SK-N-SH treated with all-trans-retinoic acid at 6 μM for 48 hours (cell line): ENCODE measurements at regions not wholly inside any gene's neighbourhood (a gene's known extent, or its start where the extent isn't known, plus 50 kb on each side); places are given as distances from the start of the nearest gene placed in this dataset.

Source experiments
- ATAC-seq: fragments of 200-7000 bp; cut with Tn5 transposase; 3 replicates; pipeline ENCODE4 v1.9.1; 2020; ENCODE audit warnings: mild to moderate bottlenecking, moderate library complexity
- ARNTL ChIP-seq: fragments of 450-650 bp; formaldehyde crosslinking; IDR thresholded peaks from 2 replicates; pipeline ENCODE4 v1.5.0; 2020; ENCODE audit warnings: low read depth, mild to moderate bottlenecking, moderate library complexity, borderline replicate concordance
- ESRRG ChIP-seq: fragments of 250-450 bp; sonication (Bioruptor Pico); IDR thresholded peaks from 2 replicates; pipeline ENCODE4 v1.6.1; 2021; ENCODE audit warnings: mild to moderate bottlenecking
- GLIS3 ChIP-seq: fragments of 250-450 bp; sonication (Bioruptor Pico); IDR thresholded peaks from 2 replicates; pipeline ENCODE4 v1.5.0; 2020; ENCODE audit warnings: mild to moderate bottlenecking, moderate library complexity
- OSR1 ChIP-seq: fragments of 250-450 bp; sonication (Bioruptor Pico); IDR thresholded peaks from 2 replicates; pipeline ENCODE4 v1.8.0; 2022; ENCODE audit warnings: moderate library complexity, mild to moderate bottlenecking, inconsistent platforms
- RARB ChIP-seq: fragments of 250-450 bp; sonication (Bioruptor Pico); IDR thresholded peaks from 2 replicates; pipeline ENCODE4 v1.8.0; 2021; ENCODE audit warnings: mild to moderate bottlenecking, moderate library complexity
- TCF4 ChIP-seq: fragments of 250-450 bp; sonication (Bioruptor Pico); IDR thresholded peaks from 2 replicates; pipeline ENCODE4 v1.8.0; 2021; ENCODE audit warnings: mild to moderate bottlenecking, moderate library complexity, borderline replicate concordance
- TOX ChIP-seq: fragments of 250-450 bp; sonication (Bioruptor Pico); IDR thresholded peaks from 2 replicates; pipeline ENCODE4 v1.8.0; 2021; ENCODE audit warnings: mild to moderate bottlenecking, moderate library complexity, borderline replicate concordance
- ZC3H10 ChIP-seq: fragments of 250-450 bp; sonication (Bioruptor Pico); IDR thresholded peaks from 2 replicates; pipeline ENCODE4 v1.5.1; 2021; ENCODE audit warnings: mild to moderate bottlenecking, moderate library complexity
- ZFP30 ChIP-seq: fragments of 450-650 bp; formaldehyde crosslinking; IDR thresholded peaks from 2 replicates; pipeline ENCODE4 v1.5.0; 2022; ENCODE audit warnings: mild to moderate bottlenecking, moderate library complexity
- ZNF565 ChIP-seq: fragments of 450-650 bp; formaldehyde crosslinking; conservative IDR thresholded peaks from 2 replicates; pipeline ENCODE4 v1.5.0; 2020; ENCODE audit warnings: low read depth, mild to moderate bottlenecking, moderate library complexity
- ZNF70 ChIP-seq: fragments of 450-650 bp; formaldehyde crosslinking; IDR thresholded peaks from 2 replicates; pipeline ENCODE4 v1.5.0; 2020; ENCODE audit warnings: mild to moderate bottlenecking, moderate library complexity
- ZNF8 ChIP-seq: fragments of 450-650 bp; formaldehyde crosslinking; IDR thresholded peaks from 2 replicates; pipeline ENCODE4 v1.5.0; 2020; ENCODE audit warnings: mild to moderate bottlenecking, moderate library complexity
- TF ChIP-seq, protein P1 (sequence below): fragments of 250-450 bp; sonication (Bioruptor Pico); IDR thresholded peaks from 2 replicates; pipeline ENCODE4 v1.5.1; 2020; ENCODE audit warnings: low read depth, mild to moderate bottlenecking, moderate library complexity
- TF ChIP-seq, protein P2 (sequence below): fragments of 250-450 bp; sonication (Bioruptor Pico); IDR thresholded peaks from 2 replicates; pipeline ENCODE4 v1.8.0; 2020; ENCODE audit warnings: mild to moderate bottlenecking, moderate library complexity, borderline replicate concordance
- TF ChIP-seq, protein P3 (sequence below): fragments of 250-450 bp; sonication (Bioruptor Pico); IDR thresholded peaks from 2 replicates; pipeline ENCODE4 v1.5.1; 2021; ENCODE audit warnings: mild to moderate bottlenecking, moderate library complexity
- TF ChIP-seq, protein P4 (sequence below): fragments of 250-450 bp; sonication (Bioruptor Pico); IDR thresholded peaks from 2 replicates; pipeline ENCODE4 v1.8.0; 2021; ENCODE audit warnings: low read depth, mild to moderate bottlenecking, moderate library complexity, borderline replicate concordance
- TF ChIP-seq, protein P5 (sequence below): fragments of 250-450 bp; sonication (Bioruptor Pico); IDR thresholded peaks from 2 replicates; pipeline ENCODE4 v1.5.0; 2020; ENCODE audit warnings: mild to moderate bottlenecking, moderate library complexity

DNA sequence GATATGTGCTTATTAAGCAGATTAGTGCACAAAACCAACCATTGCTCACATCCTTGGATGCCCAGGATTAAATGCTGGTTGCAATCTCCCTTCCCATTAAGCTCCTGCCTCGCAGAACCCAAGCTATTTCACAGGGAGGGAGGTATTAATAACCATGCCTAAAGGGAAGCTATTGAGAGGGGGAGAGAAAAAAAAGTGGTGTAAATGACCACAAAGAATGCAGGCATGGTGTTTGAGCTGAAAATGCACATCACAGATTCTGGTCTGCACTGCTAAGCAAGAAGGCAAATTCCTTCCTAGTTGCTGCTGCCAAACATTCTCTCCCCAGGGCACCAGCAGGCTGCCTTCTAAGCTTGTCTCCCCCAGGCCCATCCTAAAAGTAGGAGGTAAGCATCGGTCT, 92.0 kb upstream of the ISX start:
- TF ChIP-seq ZNF8 = no peak
- TF ChIP-seq ZC3H10 (CRISPR knock-in tag) = no peak
- TF ChIP-seq ZFP30 (CRISPR knock-in tag) = no peak
- no peak for TF ChIP-seq ZNF565 (CRISPR knock-in tag)
- TF ChIP-seq, protein P1, sequence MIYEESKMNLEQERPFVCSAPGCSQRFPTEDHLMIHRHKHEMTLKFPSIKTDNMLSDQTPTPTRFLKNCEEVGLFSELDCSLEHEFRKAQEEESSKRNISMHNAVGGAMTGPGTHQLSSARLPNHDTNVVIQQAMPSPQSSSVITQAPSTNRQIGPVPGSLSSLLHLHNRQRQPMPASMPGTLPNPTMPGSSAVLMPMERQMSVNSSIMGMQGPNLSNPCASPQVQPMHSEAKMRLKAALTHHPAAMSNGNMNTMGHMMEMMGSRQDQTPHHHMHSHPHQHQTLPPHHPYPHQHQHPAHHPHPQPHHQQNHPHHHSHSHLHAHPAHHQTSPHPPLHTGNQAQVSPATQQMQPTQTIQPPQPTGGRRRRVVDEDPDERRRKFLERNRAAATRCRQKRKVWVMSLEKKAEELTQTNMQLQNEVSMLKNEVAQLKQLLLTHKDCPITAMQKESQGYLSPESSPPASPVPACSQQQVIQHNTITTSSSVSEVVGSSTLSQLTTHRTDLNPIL (CRISPR knock-in tag) = no peak
- no peak for TF ChIP-seq ARNTL (CRISPR knock-in tag)
- no peak for TF ChIP-seq GLIS3 (CRISPR knock-in tag)
- TF ChIP-seq TOX (CRISPR knock-in tag) = no peak
- TF ChIP-seq, protein P2, sequence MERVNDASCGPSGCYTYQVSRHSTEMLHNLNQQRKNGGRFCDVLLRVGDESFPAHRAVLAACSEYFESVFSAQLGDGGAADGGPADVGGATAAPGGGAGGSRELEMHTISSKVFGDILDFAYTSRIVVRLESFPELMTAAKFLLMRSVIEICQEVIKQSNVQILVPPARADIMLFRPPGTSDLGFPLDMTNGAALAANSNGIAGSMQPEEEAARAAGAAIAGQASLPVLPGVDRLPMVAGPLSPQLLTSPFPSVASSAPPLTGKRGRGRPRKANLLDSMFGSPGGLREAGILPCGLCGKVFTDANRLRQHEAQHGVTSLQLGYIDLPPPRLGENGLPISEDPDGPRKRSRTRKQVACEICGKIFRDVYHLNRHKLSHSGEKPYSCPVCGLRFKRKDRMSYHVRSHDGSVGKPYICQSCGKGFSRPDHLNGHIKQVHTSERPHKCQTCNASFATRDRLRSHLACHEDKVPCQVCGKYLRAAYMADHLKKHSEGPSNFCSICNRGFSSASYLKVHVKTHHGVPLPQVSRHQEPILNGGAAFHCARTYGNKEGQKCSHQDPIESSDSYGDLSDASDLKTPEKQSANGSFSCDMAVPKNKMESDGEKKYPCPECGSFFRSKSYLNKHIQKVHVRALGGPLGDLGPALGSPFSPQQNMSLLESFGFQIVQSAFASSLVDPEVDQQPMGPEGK (CRISPR knock-in tag) = no peak
- TF ChIP-seq, all 23 proteins: peak for 0
- no peak for ATAC-seq

DNA sequence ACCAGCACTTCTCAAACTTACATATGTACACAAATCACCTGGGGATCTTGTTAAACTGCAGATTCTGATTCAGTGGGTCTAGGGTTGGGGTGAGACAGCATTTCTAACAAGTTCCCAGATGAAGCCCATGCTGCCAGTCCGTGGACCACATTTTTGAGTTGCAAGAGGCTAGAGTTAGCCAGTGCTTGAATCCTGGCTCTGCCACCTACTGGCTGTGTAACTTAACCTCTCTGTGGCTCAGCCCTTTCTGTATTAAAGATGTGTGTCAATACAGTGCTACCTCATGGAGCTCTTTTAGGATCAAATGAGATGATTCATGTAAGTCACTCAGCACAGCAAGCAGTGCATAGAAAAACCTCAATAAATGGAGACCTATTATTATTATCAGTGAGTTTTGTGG, 90.2 kb upstream of the ISX start:
- no peak for ATAC-seq
- TF ChIP-seq, protein P2 (CRISPR knock-in tag) = no peak
- TF ChIP-seq ZC3H10 (CRISPR knock-in tag) (no peak), ZNF8 (no peak), ZNF70 (CRISPR knock-in tag) (no peak), ZFP30 (CRISPR knock-in tag) (no peak), ARNTL (CRISPR knock-in tag) (no peak), OSR1 (CRISPR knock-in tag) (no peak)
- TF ChIP-seq, protein P3, sequence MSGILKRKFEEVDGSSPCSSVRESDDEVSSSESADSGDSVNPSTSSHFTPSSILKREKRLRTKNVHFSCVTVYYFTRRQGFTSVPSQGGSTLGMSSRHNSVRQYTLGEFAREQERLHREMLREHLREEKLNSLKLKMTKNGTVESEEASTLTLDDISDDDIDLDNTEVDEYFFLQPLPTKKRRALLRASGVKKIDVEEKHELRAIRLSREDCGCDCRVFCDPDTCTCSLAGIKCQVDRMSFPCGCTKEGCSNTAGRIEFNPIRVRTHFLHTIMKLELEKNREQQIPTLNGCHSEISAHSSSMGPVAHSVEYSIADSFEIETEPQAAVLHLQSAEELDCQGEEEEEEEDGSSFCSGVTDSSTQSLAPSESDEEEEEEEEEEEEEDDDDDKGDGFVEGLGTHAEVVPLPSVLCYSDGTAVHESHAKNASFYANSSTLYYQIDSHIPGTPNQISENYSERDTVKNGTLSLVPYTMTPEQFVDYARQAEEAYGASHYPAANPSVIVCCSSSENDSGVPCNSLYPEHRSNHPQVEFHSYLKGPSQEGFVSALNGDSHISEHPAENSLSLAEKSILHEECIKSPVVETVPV (CRISPR knock-in tag) = no peak
- TF ChIP-seq, protein P4, sequence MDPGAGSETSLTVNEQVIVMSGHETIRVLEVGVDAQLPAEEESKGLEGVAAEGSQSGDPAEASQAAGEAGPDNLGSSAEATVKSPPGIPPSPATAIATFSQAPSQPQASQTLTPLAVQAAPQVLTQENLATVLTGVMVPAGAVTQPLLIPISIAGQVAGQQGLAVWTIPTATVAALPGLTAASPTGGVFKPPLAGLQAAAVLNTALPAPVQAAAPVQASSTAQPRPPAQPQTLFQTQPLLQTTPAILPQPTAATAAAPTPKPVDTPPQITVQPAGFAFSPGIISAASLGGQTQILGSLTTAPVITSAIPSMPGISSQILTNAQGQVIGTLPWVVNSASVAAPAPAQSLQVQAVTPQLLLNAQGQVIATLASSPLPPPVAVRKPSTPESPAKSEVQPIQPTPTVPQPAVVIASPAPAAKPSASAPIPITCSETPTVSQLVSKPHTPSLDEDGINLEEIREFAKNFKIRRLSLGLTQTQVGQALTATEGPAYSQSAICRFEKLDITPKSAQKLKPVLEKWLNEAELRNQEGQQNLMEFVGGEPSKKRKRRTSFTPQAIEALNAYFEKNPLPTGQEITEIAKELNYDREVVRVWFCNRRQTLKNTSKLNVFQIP (CRISPR knock-in tag) = no peak
- TF ChIP-seq, protein P5, sequence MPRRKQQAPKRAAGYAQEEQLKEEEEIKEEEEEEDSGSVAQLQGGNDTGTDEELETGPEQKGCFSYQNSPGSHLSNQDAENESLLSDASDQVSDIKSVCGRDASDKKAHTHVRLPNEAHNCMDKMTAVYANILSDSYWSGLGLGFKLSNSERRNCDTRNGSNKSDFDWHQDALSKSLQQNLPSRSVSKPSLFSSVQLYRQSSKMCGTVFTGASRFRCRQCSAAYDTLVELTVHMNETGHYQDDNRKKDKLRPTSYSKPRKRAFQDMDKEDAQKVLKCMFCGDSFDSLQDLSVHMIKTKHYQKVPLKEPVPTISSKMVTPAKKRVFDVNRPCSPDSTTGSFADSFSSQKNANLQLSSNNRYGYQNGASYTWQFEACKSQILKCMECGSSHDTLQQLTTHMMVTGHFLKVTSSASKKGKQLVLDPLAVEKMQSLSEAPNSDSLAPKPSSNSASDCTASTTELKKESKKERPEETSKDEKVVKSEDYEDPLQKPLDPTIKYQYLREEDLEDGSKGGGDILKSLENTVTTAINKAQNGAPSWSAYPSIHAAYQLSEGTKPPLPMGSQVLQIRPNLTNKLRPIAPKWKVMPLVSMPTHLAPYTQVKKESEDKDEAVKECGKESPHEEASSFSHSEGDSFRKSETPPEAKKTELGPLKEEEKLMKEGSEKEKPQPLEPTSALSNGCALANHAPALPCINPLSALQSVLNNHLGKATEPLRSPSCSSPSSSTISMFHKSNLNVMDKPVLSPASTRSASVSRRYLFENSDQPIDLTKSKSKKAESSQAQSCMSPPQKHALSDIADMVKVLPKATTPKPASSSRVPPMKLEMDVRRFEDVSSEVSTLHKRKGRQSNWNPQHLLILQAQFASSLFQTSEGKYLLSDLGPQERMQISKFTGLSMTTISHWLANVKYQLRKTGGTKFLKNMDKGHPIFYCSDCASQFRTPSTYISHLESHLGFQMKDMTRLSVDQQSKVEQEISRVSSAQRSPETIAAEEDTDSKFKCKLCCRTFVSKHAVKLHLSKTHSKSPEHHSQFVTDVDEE (CRISPR knock-in tag) = no peak

DNA sequence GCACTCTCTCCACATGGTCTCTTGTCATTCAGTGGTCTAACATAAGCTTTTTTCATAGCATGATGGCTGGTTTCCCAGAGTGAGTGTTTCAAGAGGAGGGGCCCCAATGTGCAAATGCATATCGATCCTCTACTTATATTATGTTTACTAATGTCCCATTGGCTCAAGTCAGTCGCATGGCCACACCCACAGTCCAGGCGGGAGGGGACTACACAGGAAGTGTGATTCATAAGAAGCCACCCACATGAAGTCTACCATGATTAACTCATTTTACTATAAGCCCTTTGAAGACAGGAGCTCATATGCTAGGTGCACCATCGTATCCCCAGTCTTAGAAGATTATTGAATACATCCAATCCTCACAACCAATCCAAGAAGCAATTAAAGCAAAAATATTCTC, 89.5 kb upstream of the ISX start:
- no peak for ATAC-seq
- TF ChIP-seq ARNTL (CRISPR knock-in tag) (no peak), ESRRG (no peak), TOX (CRISPR knock-in tag) (no peak), ZNF565 (CRISPR knock-in tag) (no peak), RARB (CRISPR knock-in tag) (no peak), TCF4 (no peak), ZNF70 (CRISPR knock-in tag) (no peak), ZNF8 (no peak), GLIS3 (CRISPR knock-in tag) (no peak)
- TF ChIP-seq, protein P3 (CRISPR knock-in tag) = no peak
- TF ChIP-seq, protein P4 (CRISPR knock-in tag) = no peak
- TF ChIP-seq, protein P2 (CRISPR knock-in tag) = no peak
